ENCODE measurements at regions not wholly inside any gene's neighbourhood (a gene's known extent, or its start where the extent isn't known, plus 50 kb on each side); places are given as distances from the start of the nearest gene placed in this dataset.
"Not testable (repeated sequence)": the region's sequence is repeated elsewhere in the genome, so short reads cannot be mapped to it uniquely, and the experiment has no call there.

GRCh38 chr16:79834720-79835119 is 234.2 kb upstream of the MAF start:
- intact Hi-C loops (cut with DNase I), result no loop called here
- DNase-seq, result no peak
- 89 to 93% (median 91%) methylated on average over 4 of the region's 4 CpGs for WGBS, 4 donors
- no peak overlapping the region for H3K4me3 ChIP-seq
- H3K9me3 ChIP-seq, result no peaks in the 10 kb centered on the region
- TF ChIP-seq POLR2A (IDR thresholded peaks at IDR 0.05) (no peak), CTCF (IDR thresholded peaks at IDR 0.05) (no peak)
- no peaks in the 10 kb centered on the region for H3K27me3 ChIP-seq
- H3K27ac ChIP-seq, result no peak overlapping the region
- peak in 1 of 4 donors; percentile 41 for ATAC-seq
- no peaks in the 10 kb centered on the region for H3K36me3 ChIP-seq
- peaks cover 0 to 9% (median 0%) of the 10 kb centered on the region in 12 donors for H3K4me1 ChIP-seq

DNA sequence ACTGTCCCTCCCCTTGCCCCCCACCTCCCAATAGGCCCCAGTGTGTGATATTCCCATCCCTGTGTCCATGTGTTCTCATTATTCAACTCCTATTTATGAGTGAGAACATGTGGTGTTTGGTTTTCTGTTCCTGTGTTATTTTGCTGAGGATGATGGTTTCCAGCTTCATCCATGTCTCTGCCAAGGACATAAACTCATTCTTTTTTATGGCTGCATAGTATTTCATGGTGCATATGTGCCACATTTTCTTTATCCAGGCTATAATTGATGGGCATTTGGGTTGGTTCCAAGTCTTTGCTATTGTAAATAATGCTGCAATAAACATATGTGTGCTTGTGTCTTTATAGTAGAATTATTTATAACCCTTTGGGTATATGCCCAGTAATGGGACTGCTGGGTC is 233.5 kb upstream of the MAF start:
- intact Hi-C loops (cut with DNase I); DNase-seq; H3K4me3 ChIP-seq; H3K36me3 ChIP-seq; ATAC-seq; H3K27me3 ChIP-seq; H3K27ac ChIP-seq; H3K4me1 ChIP-seq; H3K9me3 ChIP-seq: not testable (repeated sequence)

DNA sequence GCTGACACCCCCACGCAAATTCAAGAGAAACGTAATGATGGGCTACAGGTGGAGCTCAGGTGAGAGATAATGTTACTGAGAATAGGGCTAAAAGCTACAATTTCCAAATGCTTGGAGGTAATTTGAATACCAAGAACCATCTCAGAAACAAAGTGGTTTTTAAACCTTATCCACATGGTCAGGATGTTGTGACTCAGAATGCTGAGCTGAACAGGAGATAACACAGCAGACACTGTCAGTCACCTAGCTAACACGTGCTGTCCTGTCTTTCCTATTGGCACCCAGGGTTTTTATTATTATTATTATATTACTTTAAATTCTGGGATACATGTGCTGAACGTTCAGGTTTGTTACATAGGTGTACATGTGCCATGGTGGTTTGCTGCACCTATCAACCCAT is 233.0 kb upstream of the MAF start:
- H3K4me3 ChIP-seq, result no peak overlapping the region
- WGBS, 4 donors, result 52 to 78% (median 77%) methylated on average over 4 of the region's 4 CpGs
- ATAC-seq (no peak), DNase-seq (no peak)
- H3K36me3 ChIP-seq, result no peaks in the 10 kb centered on the region
- no peak for TF ChIP-seq POLR2A (IDR thresholded peaks at IDR 0.05)
- no peak for TF ChIP-seq CTCF (IDR thresholded peaks at IDR 0.05)
- intact Hi-C loops (cut with DNase I), result no loop called here
- H3K27ac ChIP-seq, result no peak overlapping the region
- H3K9me3 ChIP-seq, result no peaks in the 10 kb centered on the region
- no peaks in the 10 kb centered on the region for H3K4me1 ChIP-seq
- no peaks in the 10 kb centered on the region for H3K27me3 ChIP-seq

DNA sequence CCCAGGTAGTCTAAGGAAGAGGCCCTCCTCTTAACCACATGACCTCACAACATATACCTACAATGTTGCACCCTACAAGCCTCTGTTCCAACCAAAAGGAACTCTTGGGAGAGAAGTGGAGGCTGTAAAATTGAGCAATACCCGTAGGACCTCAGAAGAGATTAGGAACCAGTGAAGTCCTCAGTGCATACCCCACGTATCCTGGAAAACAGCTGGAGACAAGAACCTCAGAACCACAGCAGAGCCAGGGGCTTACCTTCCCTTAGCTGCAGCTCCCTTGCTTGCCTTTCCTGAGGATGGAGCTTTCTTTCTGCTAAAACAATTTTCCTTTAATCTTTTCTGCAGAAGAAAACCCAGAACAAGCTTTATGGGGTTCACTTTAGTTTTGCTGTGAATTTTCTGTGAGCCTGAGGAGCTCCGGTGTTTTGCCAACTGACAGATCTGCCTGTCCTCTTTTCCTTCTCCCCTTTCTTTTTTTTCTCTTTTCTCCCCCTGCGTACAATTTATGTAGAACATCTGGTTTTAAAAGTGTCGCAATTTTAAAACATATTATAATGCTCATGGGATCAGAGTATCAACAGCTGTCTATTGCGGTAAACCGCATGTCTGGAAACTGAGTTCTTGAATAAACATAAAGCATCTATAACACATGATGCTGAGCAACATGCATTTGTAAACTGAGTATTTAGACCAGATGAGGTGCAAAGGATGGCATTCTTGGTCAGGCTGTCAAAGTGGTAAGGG is 226.4 kb upstream of the MAF start:
- H3K4me1 ChIP-seq, result no peaks in the 10 kb centered on the region
- DNase-seq (no peak), ATAC-seq (peak in 1 of 4 donors; percentile 76)
- H3K27me3 ChIP-seq, result no peaks in the 10 kb centered on the region
- WGBS, 4 donors, result 71 to 80% (median 75%) methylated on average over 7 of the region's 7 CpGs
- H3K9me3 ChIP-seq, result no peaks in the 10 kb centered on the region
- H3K4me3 ChIP-seq, result no peak overlapping the region
- TF ChIP-seq CTCF (IDR thresholded peaks at IDR 0.05) (no peak), POLR2A (IDR thresholded peaks at IDR 0.05) (no peak)
- no peak overlapping the region for H3K27ac ChIP-seq
- no peaks in the 10 kb centered on the region for H3K36me3 ChIP-seq
- intact Hi-C loops (cut with DNase I), result no loop called here

- Histone ChIP-seq H3K27me3 (no peaks in the 10 kb centered on the region), H3K4me3 (no peak overlapping the region), H3K36me3 (no peaks in the 10 kb centered on the region), H3K4me1 (no peaks in the 10 kb centered on the region), H3K9me3 (no peaks in the 10 kb centered on the region), H3K27ac (no peak overlapping the region)
- DNase-seq (no peak), ATAC-seq (no peak)
- TF ChIP-seq POLR2A (IDR thresholded peaks at IDR 0.05) (no peak), CTCF (IDR thresholded peaks at IDR 0.05) (no peak)
- WGBS, 4 donors, result 88 to 95% (median 91%) methylated on average over 1 of the region's 1 CpG
- intact Hi-C loops (cut with DNase I), result no loop called here
Measured at GRCh38 chr16:79825002-79825401, 224.5 kb upstream of the MAF start.
